HG02973 (cell line): ENCODE measurements at regions not wholly inside any gene's neighbourhood (a gene's known extent, or its start where the extent isn't known, plus 50 kb on each side); places are given as distances from the start of the nearest gene placed in this dataset.
"Not testable (repeated sequence)": the region's sequence is repeated elsewhere in the genome, so short reads cannot be mapped to it uniquely, and the experiment has no call there.

ENCODE experiments used
- ATAC-seq: cut with Tn5 transposase; IDR thresholded peaks from one replicate; pipeline ENCODE4 v1.9.1; 2021; ENCODE audit warnings: moderate library complexity; ENCODE audit not compliant: unreplicated experiment

GRCh38 chr2:129915303-129915840 is 64.1 kb upstream of the RAB6C start:
- ATAC-seq: no peak

- no peak for ATAC-seq
Measured at GRCh38 chr2:129918604-129919003, 60.9 kb upstream of the RAB6C start.

- no peak for ATAC-seq
Measured at GRCh38 chr2:129922571-129923264, 56.7 kb upstream of the RAB6C start.

- no peak for ATAC-seq
Measured at GRCh38 chr2:129923265-129924091, 56.0 kb upstream of the RAB6C start.

- not testable (repeated sequence) for ATAC-seq
Measured at GRCh38 chr2:129924115-129924514, 55.4 kb upstream of the RAB6C start.

- ATAC-seq: no peak
Measured at GRCh38 chr2:129925381-129925780, 54.1 kb upstream of the RAB6C start.

GRCh38 chr2:129927696-129928095 is 51.8 kb upstream of the RAB6C start:
- no peak for ATAC-seq

GRCh38 chr2:129929321-129930290 is 49.9 kb upstream of the RAB6C start:
- ATAC-seq: no peak
